Tibial artery (tissue), 4 donors: ENCODE measurements at regions not wholly inside any gene's neighbourhood (a gene's known extent, or its start where the extent isn't known, plus 50 kb on each side); places are given as distances from the start of the nearest gene placed in this dataset.

ENCODE experiments used
- DNase-seq, 2 donors: peaks; one replicate each; pipeline ENCODE4 v3.0.0-alpha.2; 2019
- H3K27ac ChIP-seq, 2 donors: fragments of 200-600 bp; sonication (generic) in 1 of 2; 1 replicate in 1 of 2; 2 replicates in 1 of 2; pipeline ENCODE4 v1.5.1; 2018 to 2019; ENCODE audit warnings: mild to moderate bottlenecking in 1 of 2
- H3K27me3 ChIP-seq, 2 donors: fragments of 200-600 bp; sonication (generic) in 1 of 2; one replicate each; pipeline versions ENCODE4 v1.5.1 to v1.6.0; 2016 to 2019
- H3K36me3 ChIP-seq, 3 donors: fragments of 200-600 bp; sonication (generic) in 2 of 3; one replicate each; pipeline ENCODE4 v1.5.1; 2016 to 2019; ENCODE audit warnings: mild to moderate bottlenecking in 2 of 3
- H3K4me1 ChIP-seq, 4 donors: fragments of 200-600 bp; sonication (generic) in 2 of 4; 1 replicate in 3 of 4; 2 replicates in 1 of 4; pipeline ENCODE4 v1.5.1; 2016 to 2019
- H3K4me3 ChIP-seq, 2 donors: fragments of 200-600 bp; sonication (generic) in 1 of 2; 1 replicate in 1 of 2; 2 replicates in 1 of 2; pipeline ENCODE4 v1.5.1; 2018 to 2019; ENCODE audit warnings: mild to moderate bottlenecking in 2 of 2
- H3K9me3 ChIP-seq, 3 donors: fragments of 200-600 bp; sonication (generic) in 1 of 3; one replicate each; pipeline ENCODE4 v1.5.1; 2016 to 2019
- intact Hi-C: fragments of 100-400 bp; cut with DNase I; formaldehyde crosslinking; loops from one replicate; pipeline ENCODE4 v1.15.0; 2023; ENCODE audit warnings: low total_unique reads
- TF ChIP-seq, protein P1 (sequence below), 2 experiments: fragments of 200-600 bp in 1 of 2; fragments of 450-650 bp in 1 of 2; IDR thresholded peaks; one replicate each; pipeline ENCODE4 v1.5.1; 2017 to 2019; ENCODE audit warnings: antibody characterized with exemption in 2 of 2, mild to moderate bottlenecking in 1 of 2, moderate library complexity in 1 of 2

DNA sequence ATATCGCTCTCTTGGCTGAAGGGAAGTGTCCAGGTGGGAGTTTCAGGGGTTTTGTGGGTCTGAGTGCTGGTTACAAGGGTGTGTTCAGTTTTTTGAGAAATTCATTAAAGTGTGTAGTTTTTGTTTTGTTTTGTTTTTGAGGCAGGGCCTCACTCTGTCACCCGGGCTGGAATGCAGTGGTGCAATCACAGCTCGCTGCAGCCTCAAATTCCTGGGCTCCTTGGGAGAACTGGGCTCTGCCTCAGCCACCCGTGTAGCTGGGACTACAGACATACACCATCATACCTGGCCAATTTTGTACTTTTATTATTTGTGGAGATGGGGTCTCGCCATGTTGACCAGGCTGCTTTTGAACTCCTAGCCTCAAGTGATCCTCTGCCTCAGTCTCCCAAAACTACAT lies 51.2 kb upstream of the RALGAPA2 start:
- H3K9me3 ChIP-seq: no peaks in the 10 kb centered on the region
- H3K36me3 ChIP-seq: no peaks in the 10 kb centered on the region
- H3K4me1 ChIP-seq: no peaks in the 10 kb centered on the region
- TF ChIP-seq, protein P1, sequence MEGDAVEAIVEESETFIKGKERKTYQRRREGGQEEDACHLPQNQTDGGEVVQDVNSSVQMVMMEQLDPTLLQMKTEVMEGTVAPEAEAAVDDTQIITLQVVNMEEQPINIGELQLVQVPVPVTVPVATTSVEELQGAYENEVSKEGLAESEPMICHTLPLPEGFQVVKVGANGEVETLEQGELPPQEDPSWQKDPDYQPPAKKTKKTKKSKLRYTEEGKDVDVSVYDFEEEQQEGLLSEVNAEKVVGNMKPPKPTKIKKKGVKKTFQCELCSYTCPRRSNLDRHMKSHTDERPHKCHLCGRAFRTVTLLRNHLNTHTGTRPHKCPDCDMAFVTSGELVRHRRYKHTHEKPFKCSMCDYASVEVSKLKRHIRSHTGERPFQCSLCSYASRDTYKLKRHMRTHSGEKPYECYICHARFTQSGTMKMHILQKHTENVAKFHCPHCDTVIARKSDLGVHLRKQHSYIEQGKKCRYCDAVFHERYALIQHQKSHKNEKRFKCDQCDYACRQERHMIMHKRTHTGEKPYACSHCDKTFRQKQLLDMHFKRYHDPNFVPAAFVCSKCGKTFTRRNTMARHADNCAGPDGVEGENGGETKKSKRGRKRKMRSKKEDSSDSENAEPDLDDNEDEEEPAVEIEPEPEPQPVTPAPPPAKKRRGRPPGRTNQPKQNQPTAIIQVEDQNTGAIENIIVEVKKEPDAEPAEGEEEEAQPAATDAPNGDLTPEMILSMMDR (IDR thresholded peaks at IDR 0.05): no peak
- DNase-seq: no peak
- no peak overlapping the region for H3K27ac ChIP-seq
- H3K27me3 ChIP-seq: no peaks in the 10 kb centered on the region
- intact Hi-C loops: no loop called here
- H3K4me3 ChIP-seq: no peak overlapping the region
